Stimulated activated CD4-positive, alpha-beta T cell treated with anti-CD3 and anti-CD28 coated beads, Interleukin-12 subunit alpha, Interleukin-12 subunit beta, amount 100 ng/mL, for 4 hours (primary cell): ENCODE measurements at regions not wholly inside any gene's neighbourhood (a gene's known extent, or its start where the extent isn't known, plus 50 kb on each side); places are given as distances from the start of the nearest gene placed in this dataset.
"Not testable (repeated sequence)": the region's sequence is repeated elsewhere in the genome, so short reads cannot be mapped to it uniquely, and the experiment has no call there.

Source experiments
- DNase-seq: peaks from one replicate; pipeline ENCODE4 v3.0.0-alpha.2; 2020

- no peak for DNase-seq
These were observed 141.8 kb downstream of the LAT start for GRCh38 chr16:29126616-29127015.

- DNase-seq = no peak
These were observed 141.2 kb downstream of the LAT start for GRCh38 chr16:29126057-29126494.

- DNase-seq = no peak
These were observed 140.0 kb downstream of the LAT start for GRCh38 chr16:29124828-29125227.

GRCh38 chr16:29124162-29124561 is 139.3 kb downstream of the LAT start:
- not testable (repeated sequence) for DNase-seq

- DNase-seq = not testable (repeated sequence)
These were observed 135.8 kb downstream of the LAT start for GRCh38 chr16:29120680-29121079.

- not testable (repeated sequence) for DNase-seq
These were observed 133.6 kb downstream of the LAT start for GRCh38 chr16:29118301-29118957.

- no peak for DNase-seq
These were observed 132.8 kb downstream of the LAT start for GRCh38 chr16:29117631-29118030.

GRCh38 chr16:29116980-29117379 is 132.1 kb downstream of the LAT start:
- DNase-seq = no peak

DNA sequence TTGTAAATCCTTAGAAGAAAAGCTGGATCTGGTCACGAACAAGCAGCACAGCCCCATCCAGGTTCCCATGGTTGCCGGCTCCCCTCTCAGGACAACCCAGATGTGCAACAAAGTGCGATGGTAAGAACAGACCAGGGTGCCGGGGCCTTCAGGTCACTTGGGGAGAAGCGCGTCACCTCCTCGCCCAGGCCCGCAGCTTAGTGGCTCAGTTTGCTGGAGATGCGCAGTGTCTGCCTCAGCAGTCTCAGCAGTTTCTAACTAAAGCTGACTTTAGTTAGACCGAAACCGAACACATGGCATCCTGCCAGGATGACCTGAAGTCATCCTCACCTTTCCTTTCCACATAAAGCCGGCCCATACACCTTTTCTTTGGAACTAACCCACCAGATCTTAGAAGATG is 131.4 kb downstream of the LAT start:
- DNase-seq = not testable (repeated sequence)

DNA sequence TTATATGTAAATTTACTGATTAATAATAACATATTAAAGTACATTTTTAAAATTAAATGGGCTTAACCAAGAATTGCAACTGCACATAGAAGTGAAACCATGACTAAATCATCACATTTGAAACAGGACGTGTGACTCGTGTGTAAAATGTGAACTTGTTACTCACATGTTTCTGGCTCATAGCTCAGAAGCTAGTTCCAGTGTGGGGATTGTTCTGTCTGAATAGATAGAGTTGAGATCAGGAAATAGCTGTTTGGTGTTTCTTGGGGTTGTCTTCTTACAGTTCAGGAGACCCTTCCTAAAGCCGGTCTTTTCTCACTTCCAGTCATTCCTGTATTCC is 130.9 kb downstream of the LAT start:
- DNase-seq = not testable (repeated sequence)

DNA sequence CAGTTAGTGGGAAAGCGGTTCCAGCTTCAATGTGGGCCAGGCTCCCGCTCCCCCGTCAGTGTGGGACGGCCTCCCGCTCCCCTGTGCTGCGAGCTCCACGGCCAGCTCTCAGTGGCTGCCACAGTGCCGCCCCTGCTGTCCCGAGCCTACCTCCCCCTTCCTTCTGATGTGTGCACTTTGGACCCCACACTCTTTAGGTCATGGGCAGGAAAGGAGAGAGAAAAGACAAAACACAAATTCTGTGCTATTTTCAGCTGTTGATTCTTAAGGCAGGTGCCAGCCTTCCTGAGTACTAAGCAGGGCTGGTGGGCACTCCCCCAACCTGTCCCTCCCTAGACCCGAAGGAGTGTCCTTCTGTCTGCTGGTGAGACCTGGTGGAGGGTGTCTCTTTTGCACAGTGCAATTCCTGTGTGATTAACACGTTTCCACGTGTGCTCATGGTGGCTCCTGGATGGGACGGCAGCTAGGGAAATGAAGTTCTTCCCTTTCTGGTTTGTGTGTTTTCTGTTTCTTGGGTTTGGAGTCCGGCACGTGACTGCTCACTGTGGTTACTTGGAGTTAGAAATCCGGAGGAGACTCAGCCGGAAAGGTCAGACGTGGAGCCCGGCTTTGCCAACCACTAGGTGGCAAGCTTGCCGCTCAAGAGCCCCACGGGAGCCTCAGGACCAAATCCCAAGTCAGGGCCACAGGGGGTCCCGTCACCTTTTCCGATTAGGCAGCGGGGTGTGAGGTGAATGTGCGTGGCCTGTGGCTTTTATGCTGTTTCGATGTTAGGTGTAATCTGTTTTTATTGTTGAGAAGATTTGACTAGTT is 130.3 kb downstream of the LAT start:
- DNase-seq = peak; percentile 21

- DNase-seq = no peak
These were observed 129.7 kb downstream of the LAT start for GRCh38 chr16:29114574-29114973.

DNA sequence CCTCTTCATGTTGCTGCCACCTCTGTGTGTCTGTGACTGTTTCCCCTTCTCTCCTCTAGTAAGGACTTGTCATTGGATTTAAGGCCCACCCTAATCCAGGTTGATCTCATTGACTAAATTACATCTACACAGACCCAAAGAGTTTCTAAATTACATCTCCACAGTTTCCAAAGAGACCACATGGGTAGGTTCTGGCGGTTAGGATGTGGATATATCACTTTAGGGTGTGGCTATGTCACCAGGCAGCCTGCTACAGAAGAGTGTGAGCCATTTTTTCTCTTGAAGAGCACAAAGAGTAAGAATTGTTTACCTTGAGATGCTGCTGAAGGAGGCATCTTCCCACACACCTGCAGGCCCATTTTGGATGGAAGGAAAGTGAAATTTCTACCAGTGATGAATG is 128.6 kb downstream of the LAT start:
- DNase-seq = not testable (repeated sequence)

DNA sequence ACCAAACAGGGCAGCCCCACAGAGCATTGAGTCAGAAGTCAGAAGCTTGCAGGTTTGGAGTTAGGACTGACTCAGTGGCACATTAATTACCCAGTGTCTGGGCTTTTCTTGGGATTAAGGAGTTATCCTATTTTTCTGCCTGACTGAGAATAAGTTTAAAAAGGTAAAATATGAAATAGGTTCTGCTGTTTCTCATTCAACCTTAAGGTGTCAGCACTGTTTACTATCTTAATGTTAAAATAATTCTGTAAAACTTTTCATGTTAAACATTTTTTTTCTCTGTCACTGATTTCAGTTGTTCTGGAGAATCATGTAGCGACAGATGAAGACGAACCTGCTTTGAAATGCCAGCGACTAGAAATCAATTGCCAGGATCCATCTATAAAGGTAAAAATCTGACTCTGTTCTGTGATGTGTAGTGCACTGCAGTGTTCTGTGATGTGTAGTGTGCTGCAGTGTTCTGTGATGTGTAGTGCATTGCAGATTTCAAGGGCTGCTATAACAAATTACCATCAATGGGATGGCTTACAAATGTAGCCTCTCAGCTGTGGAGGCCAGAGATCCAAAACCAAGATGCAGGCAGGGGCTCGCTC is 128.0 kb downstream of the LAT start:
- DNase-seq = no peak

- not testable (repeated sequence) for DNase-seq
These were observed 127.2 kb downstream of the LAT start for GRCh38 chr16:29111901-29112680.

GRCh38 chr16:29111421-29111820 is 126.6 kb downstream of the LAT start:
- DNase-seq = no peak

- not testable (repeated sequence) for DNase-seq
These were observed 123.8 kb downstream of the LAT start for GRCh38 chr16:29108625-29109169.

GRCh38 chr16:29107299-29107698 is 122.4 kb downstream of the LAT start:
- DNase-seq = no peak

GRCh38 chr16:29106259-29106908 is 121.5 kb downstream of the LAT start:
- not testable (repeated sequence) for DNase-seq

GRCh38 chr16:29104600-29104999 is 119.7 kb downstream of the LAT start:
- not testable (repeated sequence) for DNase-seq

DNA sequence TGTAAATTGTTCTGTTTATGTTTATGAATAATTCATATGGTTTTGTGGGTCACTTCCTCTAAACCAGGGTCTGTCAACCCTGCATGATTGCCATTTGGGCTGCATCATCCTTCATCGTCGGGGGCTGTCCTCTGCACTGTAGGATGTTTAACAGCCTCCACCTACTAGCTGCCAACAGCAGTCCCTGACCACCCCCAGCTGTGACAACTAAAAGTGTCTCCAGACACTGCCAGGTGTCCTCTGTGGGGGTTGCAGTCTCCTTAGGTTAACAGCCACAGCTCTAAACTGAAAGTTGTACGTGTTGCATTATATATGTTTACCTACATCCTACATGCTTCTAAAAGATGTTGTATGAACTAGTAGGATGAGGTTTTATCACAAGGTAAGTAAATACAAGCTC is 113.1 kb downstream of the LAT start:
- DNase-seq = not testable (repeated sequence)
